Keratinocyte (primary cell): ENCODE measurements at regions not wholly inside any gene's neighbourhood (a gene's known extent, or its start where the extent isn't known, plus 50 kb on each side); places are given as distances from the start of the nearest gene placed in this dataset.

Experiments
- DNase-seq: peaks from one replicate; pipeline ENCODE4 v3.0.0-alpha.2; 2011; ENCODE audit warnings: low read depth, missing footprints, low spot score
- FAIRE-seq: peaks from 2 replicates; lab custom pipeline; 2011; peaks lifted over from hg19 to GRCh38; lab: Jason Lieb, UNC
- H2AFZ ChIP-seq: 2 replicates; pipeline ENCODE4 v1.6.0; 2012; ENCODE audit warnings: low read length, control low read depth, inconsistent platforms; ENCODE audit not compliant: control insufficient read depth
- H3K27ac ChIP-seq: 2 replicates; pipeline ENCODE4 v1.5.1; 2011; ENCODE audit warnings: low read length; ENCODE audit not compliant: control insufficient read depth, insufficient read depth
- H3K27me3 ChIP-seq: 3 replicates; pipeline ENCODE4 v1.6.0; 2011; ENCODE audit warnings: low read length; ENCODE audit not compliant: control insufficient read depth, insufficient read depth; ENCODE audit errors: extremely low read depth
- H3K36me3 ChIP-seq, 2 experiments: 2 replicates in 1 of 2; 3 replicates in 1 of 2; pipeline ENCODE4 v1.5.1; 2011; ENCODE audit warnings: low read length in 2 of 2, mild to moderate bottlenecking in 1 of 2; ENCODE audit not compliant: control insufficient read depth in 2 of 2, insufficient read depth in 2 of 2; ENCODE audit errors: extremely low read depth in 1 of 2
- H3K4me1 ChIP-seq: 3 replicates; pipeline ENCODE4 v1.5.1; 2011; ENCODE audit warnings: low read length; ENCODE audit not compliant: control insufficient read depth, insufficient read depth; ENCODE audit errors: extremely low read depth
- H3K4me2 ChIP-seq: 3 replicates; pipeline ENCODE4 v1.6.0; 2011; ENCODE audit warnings: low read depth, low read length; ENCODE audit not compliant: control insufficient read depth, insufficient read depth; ENCODE audit errors: extremely low read depth
- H3K4me3 ChIP-seq, 3 experiments: fragments of 200-600 bp in 1 of 3; sonication (generic) in 1 of 3; 2 replicates in 2 of 3; 3 replicates in 1 of 3; pipeline ENCODE4 v1.5.1; 2011 to 2016; ENCODE audit warnings: low read length in 3 of 3, mild to moderate bottlenecking in 3 of 3, control low read depth in 2 of 3, inconsistent platforms in 1 of 3, low read depth in 1 of 3, mixed read lengths in 1 of 3, mixed run types in 1 of 3, moderate library complexity in 1 of 3; ENCODE audit not compliant: control insufficient read depth in 2 of 3, insufficient read depth in 2 of 3; ENCODE audit errors: extremely low read depth in 1 of 3
- H3K79me2 ChIP-seq: 2 replicates; pipeline ENCODE4 v1.6.0; 2012; ENCODE audit warnings: low read length; ENCODE audit not compliant: control insufficient read depth, insufficient read depth
- H3K9ac ChIP-seq: 3 replicates; pipeline ENCODE4 v1.6.0; 2011; ENCODE audit warnings: low read length; ENCODE audit not compliant: control insufficient read depth, insufficient read depth; ENCODE audit errors: extremely low read depth
- H3K9me1 ChIP-seq: 3 replicates; pipeline ENCODE4 v1.6.0; 2011; ENCODE audit warnings: low read length; ENCODE audit not compliant: control insufficient read depth, insufficient read depth; ENCODE audit errors: extremely low read depth
- H3K9me3 ChIP-seq: 2 replicates; pipeline ENCODE4 v1.5.1; 2012; ENCODE audit warnings: low read depth, low read length; ENCODE audit not compliant: control insufficient read depth
- H4K20me1 ChIP-seq: 3 replicates; pipeline ENCODE4 v1.6.0; 2011; ENCODE audit warnings: low read length; ENCODE audit not compliant: control insufficient read depth, insufficient read depth; ENCODE audit errors: extremely low read depth
- EZH2 ChIP-seq: IDR thresholded peaks from one replicate; pipeline ENCODE4 v1.6.1; 2012; ENCODE audit warnings: inconsistent platforms, mild to moderate bottlenecking, low read length, moderate library complexity
- dilution Hi-C: fragments of 300-500 bp; cut with MboI; formaldehyde crosslinking; loops from one replicate; pipeline ENCODE4 v1.7.0; 2020; ENCODE audit warnings: low sequenced_read_pairs; ENCODE audit not compliant: extremely low pct_ligation_motif_present
- TF ChIP-seq, protein P1 (sequence below), 3 experiments: IDR thresholded peaks in 1 of 3; conservative IDR thresholded peaks in 1 of 3; optimal IDR thresholded peaks in 1 of 3; 2 replicates in 2 of 3; 3 replicates in 1 of 3; pipeline versions ENCODE3 to v1.5.1; 2011; ENCODE audit warnings: low read length in 3 of 3, mild to moderate bottlenecking in 3 of 3, moderate library complexity in 2 of 3, control low read depth in 1 of 3, inconsistent platforms in 1 of 3; ENCODE audit not compliant: insufficient read depth in 2 of 3; ENCODE audit errors: extremely low read depth in 1 of 3

DNA sequence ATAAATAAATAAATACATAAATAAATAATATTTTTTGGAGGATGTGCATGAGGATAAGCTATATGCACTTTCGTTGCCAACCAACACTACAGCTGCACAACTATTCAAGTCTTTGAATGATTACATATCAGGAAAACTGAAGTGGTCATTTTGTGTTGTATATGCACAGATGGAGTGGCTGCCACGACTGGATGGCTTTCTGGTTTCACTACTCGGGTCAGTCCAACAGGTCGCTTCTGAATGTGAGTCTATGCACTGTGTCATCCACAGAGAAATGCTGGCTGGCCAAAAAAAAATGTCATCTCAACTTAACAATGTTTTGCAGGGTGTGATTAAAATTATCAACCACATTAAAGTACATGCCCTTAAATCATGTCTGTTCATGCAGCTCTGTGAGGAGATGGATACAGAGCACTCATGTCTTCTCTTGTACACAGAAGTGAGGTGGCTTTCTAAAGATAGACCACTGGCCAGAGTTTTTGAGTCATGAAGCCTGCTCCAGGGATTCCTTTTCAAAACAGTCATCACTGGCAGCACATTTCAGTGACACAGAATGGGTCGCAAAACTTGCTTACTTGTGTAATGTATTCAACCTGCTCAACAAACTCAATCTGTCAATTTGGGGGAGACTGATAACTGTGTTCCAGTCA is 589.8 kb upstream of the CYLC2 start:
- no peaks in the 10 kb centered on the region for H3K79me2 ChIP-seq
- no peak for FAIRE-seq
- dilution Hi-C loops: no loop called here
- no peaks in the 10 kb centered on the region for H4K20me1 ChIP-seq
- H2AFZ ChIP-seq: no peak overlapping the region
- TF ChIP-seq, protein P1, sequence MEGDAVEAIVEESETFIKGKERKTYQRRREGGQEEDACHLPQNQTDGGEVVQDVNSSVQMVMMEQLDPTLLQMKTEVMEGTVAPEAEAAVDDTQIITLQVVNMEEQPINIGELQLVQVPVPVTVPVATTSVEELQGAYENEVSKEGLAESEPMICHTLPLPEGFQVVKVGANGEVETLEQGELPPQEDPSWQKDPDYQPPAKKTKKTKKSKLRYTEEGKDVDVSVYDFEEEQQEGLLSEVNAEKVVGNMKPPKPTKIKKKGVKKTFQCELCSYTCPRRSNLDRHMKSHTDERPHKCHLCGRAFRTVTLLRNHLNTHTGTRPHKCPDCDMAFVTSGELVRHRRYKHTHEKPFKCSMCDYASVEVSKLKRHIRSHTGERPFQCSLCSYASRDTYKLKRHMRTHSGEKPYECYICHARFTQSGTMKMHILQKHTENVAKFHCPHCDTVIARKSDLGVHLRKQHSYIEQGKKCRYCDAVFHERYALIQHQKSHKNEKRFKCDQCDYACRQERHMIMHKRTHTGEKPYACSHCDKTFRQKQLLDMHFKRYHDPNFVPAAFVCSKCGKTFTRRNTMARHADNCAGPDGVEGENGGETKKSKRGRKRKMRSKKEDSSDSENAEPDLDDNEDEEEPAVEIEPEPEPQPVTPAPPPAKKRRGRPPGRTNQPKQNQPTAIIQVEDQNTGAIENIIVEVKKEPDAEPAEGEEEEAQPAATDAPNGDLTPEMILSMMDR (optimal IDR thresholded peaks at IDR 0.05 in 1 of 3, IDR thresholded peaks at IDR 0.05 in 1 of 3, conservative IDR thresholded peaks at IDR 0.05 in 1 of 3; ENCODE audit: extremely low read depth in 1 of 3, insufficient read depth in 2 of 3, low read length in 3 of 3): no peak
- TF ChIP-seq EZH2: no peak
- H3K27ac ChIP-seq: no peak overlapping the region
- H3K4me3 ChIP-seq: no peak overlapping the region
- no peaks in the 10 kb centered on the region for H3K4me1 ChIP-seq
- no peak for DNase-seq
- H3K9ac ChIP-seq: no peak overlapping the region
- no peak overlapping the region for H3K4me2 ChIP-seq
- H3K9me3 ChIP-seq: no peaks in the 10 kb centered on the region
- no peaks in the 10 kb centered on the region for H3K27me3 ChIP-seq
- no peaks in the 10 kb centered on the region for H3K9me1 ChIP-seq
- H3K36me3 ChIP-seq: no peaks in the 10 kb centered on the region

DNA sequence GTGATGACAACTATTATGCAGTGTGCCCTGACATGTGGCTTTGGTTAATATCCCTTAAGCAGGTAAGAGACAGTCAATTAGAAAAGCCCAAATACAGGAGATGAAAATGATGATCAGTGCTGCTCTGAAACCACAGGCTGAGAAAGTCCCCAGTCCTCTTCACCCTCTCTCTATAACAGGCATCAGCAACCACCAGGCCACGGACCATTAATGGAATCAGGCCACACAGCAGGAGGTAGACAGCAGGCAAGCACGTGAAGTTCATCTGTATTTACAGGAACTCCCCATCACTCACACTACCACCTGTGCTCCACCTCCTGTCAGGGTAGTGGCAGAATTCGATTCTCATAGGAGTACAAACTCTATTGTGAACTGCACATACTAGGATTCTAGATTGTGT is 591.6 kb upstream of the CYLC2 start:
- DNase-seq (no peak), FAIRE-seq (no peak)
- H3K27me3 ChIP-seq: no peaks in the 10 kb centered on the region
- no peak overlapping the region for H3K4me2 ChIP-seq
- no peaks in the 10 kb centered on the region for H3K36me3 ChIP-seq
- H3K4me3 ChIP-seq: no peak overlapping the region
- dilution Hi-C loops: no loop called here
- no peaks in the 10 kb centered on the region for H3K9me1 ChIP-seq
- H4K20me1 ChIP-seq: no peaks in the 10 kb centered on the region
- H3K27ac ChIP-seq: no peak overlapping the region
- H3K4me1 ChIP-seq: no peaks in the 10 kb centered on the region
- H3K79me2 ChIP-seq: no peaks in the 10 kb centered on the region
- TF ChIP-seq, protein P1 (optimal IDR thresholded peaks at IDR 0.05 in 1 of 3, IDR thresholded peaks at IDR 0.05 in 1 of 3, conservative IDR thresholded peaks at IDR 0.05 in 1 of 3; ENCODE audit: extremely low read depth in 1 of 3, insufficient read depth in 2 of 3, low read length in 3 of 3): no peak
- no peak for TF ChIP-seq EZH2
- no peak overlapping the region for H3K9ac ChIP-seq
- no peaks in the 10 kb centered on the region for H3K9me3 ChIP-seq
- H2AFZ ChIP-seq: no peak overlapping the region
